H9 (cell line): ENCODE measurements at regions not wholly inside any gene's neighbourhood (a gene's known extent, or its start where the extent isn't known, plus 50 kb on each side); places are given as distances from the start of the nearest gene placed in this dataset.

ENCODE experiments used
- DNase-seq: peaks from one replicate; pipeline ENCODE4 v3.0.0-alpha.2; 2017
- H2AFZ ChIP-seq: one replicate; pipeline ENCODE4 v1.6.1; 2013; ENCODE audit warnings: mild to moderate bottlenecking, low read length, control low read depth, moderate library complexity
- H2AK5ac ChIP-seq: 2 replicates; pipeline ENCODE4 v1.6.1; 2013; ENCODE audit warnings: low read length, control low read depth, mixed read lengths; ENCODE audit not compliant: insufficient read length
- H2BK120ac ChIP-seq: one replicate; pipeline ENCODE4 v1.6.1; 2013; ENCODE audit warnings: low read depth, mild to moderate bottlenecking, low read length, control low read depth, inconsistent platforms; ENCODE audit not compliant: poor library complexity, severe bottlenecking
- H2BK12ac ChIP-seq: 2 replicates; pipeline ENCODE4 v1.6.1; 2013; ENCODE audit warnings: low read length, control low read depth, mixed read lengths, low read depth; ENCODE audit not compliant: insufficient read length
- H2BK15ac ChIP-seq: 2 replicates; pipeline ENCODE4 v1.6.1; 2013; ENCODE audit warnings: low read depth, low read length, control low read depth
- H2BK20ac ChIP-seq: one replicate; pipeline ENCODE4 v1.6.1; 2013; ENCODE audit warnings: low read depth, mild to moderate bottlenecking, low read length, control low read depth, inconsistent platforms; ENCODE audit not compliant: poor library complexity, severe bottlenecking
- H2BK5ac ChIP-seq: 2 replicates; pipeline ENCODE4 v1.6.1; 2013; ENCODE audit warnings: low read length, control low read depth, mixed read lengths; ENCODE audit not compliant: insufficient read length
- H3K14ac ChIP-seq: 2 replicates; pipeline ENCODE4 v1.6.1; 2013; ENCODE audit warnings: low read length, control low read depth; ENCODE audit not compliant: insufficient read depth
- H3K18ac ChIP-seq: 2 replicates; pipeline ENCODE4 v1.6.1; 2013; ENCODE audit warnings: low read depth, mild to moderate bottlenecking, mixed read lengths, low read length, control low read depth; ENCODE audit not compliant: insufficient read length
- H3K23ac ChIP-seq: 2 replicates; pipeline ENCODE4 v1.6.1; 2013; ENCODE audit warnings: low read length, control low read depth, mixed read lengths, low read depth; ENCODE audit not compliant: insufficient read length
- H3K23me2 ChIP-seq: 2 replicates; pipeline ENCODE4 v1.6.1; 2013; ENCODE audit warnings: low read depth, mild to moderate bottlenecking, mixed read lengths, low read length, control low read depth; ENCODE audit not compliant: insufficient read length, poor library complexity, severe bottlenecking
- H3K27ac ChIP-seq: 2 replicates; pipeline ENCODE4 v1.5.1; 2013; ENCODE audit warnings: low read length, control low read depth, mixed read lengths, low read depth; ENCODE audit not compliant: insufficient read length
- H3K27me3 ChIP-seq: 2 replicates; pipeline ENCODE4 v1.6.1; 2013; ENCODE audit warnings: low read length, control low read depth, inconsistent platforms; ENCODE audit not compliant: insufficient read depth
- H3K4ac ChIP-seq: 2 replicates; pipeline ENCODE4 v1.6.1; 2013; ENCODE audit warnings: low read depth, mild to moderate bottlenecking, control low read depth, inconsistent platforms, low read length, moderate library complexity
- H3K4me1 ChIP-seq: 2 replicates; pipeline ENCODE4 v1.6.1; 2013; ENCODE audit warnings: low read length, control low read depth, inconsistent platforms; ENCODE audit not compliant: insufficient read depth
- H3K4me2 ChIP-seq: 2 replicates; pipeline ENCODE4 v1.6.1; 2013; ENCODE audit warnings: low read length, control low read depth, mixed read lengths; ENCODE audit not compliant: insufficient read length, insufficient read depth
- H3K56ac ChIP-seq: 2 replicates; pipeline ENCODE4 v1.6.1; 2013; ENCODE audit warnings: low read depth, mild to moderate bottlenecking, mixed read lengths, low read length, control low read depth; ENCODE audit not compliant: insufficient read length
- H3K79me1 ChIP-seq: 2 replicates; pipeline ENCODE4 v1.6.1; 2013; ENCODE audit warnings: low read depth, mild to moderate bottlenecking, moderate library complexity, low read length, control low read depth, inconsistent platforms; ENCODE audit not compliant: insufficient read depth, poor library complexity, severe bottlenecking
- H3K79me2 ChIP-seq: 2 replicates; pipeline ENCODE4 v1.6.1; 2013; ENCODE audit warnings: low read length, control low read depth, inconsistent platforms; ENCODE audit not compliant: insufficient read depth
- H3K9ac ChIP-seq: 2 replicates; pipeline ENCODE4 v1.6.1; 2013; ENCODE audit warnings: low read length, control low read depth, mixed read lengths; ENCODE audit not compliant: insufficient read length; ENCODE audit errors: extremely low read depth
- H3K9me3 ChIP-seq: one replicate; pipeline ENCODE4 v1.6.1; 2013; ENCODE audit warnings: low read depth, low read length, inconsistent platforms; ENCODE audit not compliant: control insufficient read depth
- H3T11ph ChIP-seq: one replicate; pipeline ENCODE4 v1.6.1; 2013; ENCODE audit warnings: mild to moderate bottlenecking, low read length, control low read depth, inconsistent platforms
- H4K20me1 ChIP-seq: one replicate; pipeline ENCODE4 v1.6.1; 2013; ENCODE audit not compliant: control insufficient read depth, insufficient read length, insufficient read depth
- H4K5ac ChIP-seq: 2 replicates; pipeline ENCODE4 v1.6.1; 2013; ENCODE audit warnings: low read depth, mild to moderate bottlenecking, mixed read lengths, low read length, control low read depth; ENCODE audit not compliant: insufficient read length
- H4K8ac ChIP-seq: replicated peaks from 2 replicates; pipeline ENCODE4 v1.6.1; 2013; ENCODE audit warnings: low read length, control low read depth, mixed read lengths, low read depth; ENCODE audit not compliant: insufficient read length
- H4K91ac ChIP-seq: 2 replicates; pipeline ENCODE4 v1.6.1; 2013; ENCODE audit warnings: low read depth, mild to moderate bottlenecking, moderate library complexity, mixed read lengths, low read length, control low read depth; ENCODE audit not compliant: insufficient read length
- H3K27ac Mint-ChIP-seq, 3 experiments: 2 replicates in 2 of 3; 3 replicates in 1 of 3; pipeline ENCODE4 v1.8.0; 2020 to 2021; ENCODE audit warnings: mixed read lengths in 3 of 3, mild to moderate bottlenecking in 1 of 3, moderate library complexity in 1 of 3
- H3K27me3 Mint-ChIP-seq: 2 replicates; pipeline ENCODE4 v1.8.0; 2021; ENCODE audit warnings: low read depth, mild to moderate bottlenecking, moderate library complexity, mixed read lengths
- H3K36me3 Mint-ChIP-seq, 3 experiments: 2 replicates in 2 of 3; 3 replicates in 1 of 3; pipeline ENCODE4 v1.8.0; 2020 to 2021; ENCODE audit warnings: low read depth in 3 of 3, mixed read lengths in 3 of 3; ENCODE audit not compliant: insufficient read depth in 1 of 3
- H3K4me1 Mint-ChIP-seq, 2 experiments: 2 replicates each; pipeline ENCODE4 v1.8.0; 2020; ENCODE audit warnings: mixed read lengths in 2 of 2
- H3K4me3 Mint-ChIP-seq, 2 experiments: 2 replicates in 1 of 2; 3 replicates in 1 of 2; pipeline ENCODE4 v1.8.0; 2020 to 2021; ENCODE audit warnings: mild to moderate bottlenecking in 2 of 2, mixed read lengths in 2 of 2, moderate library complexity in 1 of 2
- H3K9me3 Mint-ChIP-seq, 2 experiments: 2 replicates in 1 of 2; 3 replicates in 1 of 2; pipeline ENCODE4 v1.8.0; 2020; ENCODE audit warnings: mild to moderate bottlenecking in 2 of 2, mixed read lengths in 2 of 2, moderate library complexity in 1 of 2
- CTCF ChIP-seq: fragments of 200-600 bp; sonication (generic); conservative IDR thresholded peaks from 3 replicates; pipeline ENCODE4 v1.8.0; 2021; ENCODE audit warnings: antibody characterized with exemption, mild to moderate bottlenecking
- WGBS: extraction: QIAGEN DNeasy Blood & Tissue Kit; methylation state at CpG from one replicate; pipeline ENCODE4 v1.1.7; 2013; ENCODE audit warnings: missing lambda C conversion rate, low lambda C conversion rate, mixed read lengths; ENCODE audit not compliant: insufficient read length; ENCODE audit errors: extremely low coverage; 5-methylcytosine and 5-hydroxymethylcytosine counted together

GRCh38 chr14:38404100-38404541 lies 148.2 kb upstream of the CLEC14A start:
- no peak overlapping the region for H3K18ac ChIP-seq
- no peak overlapping the region for H3K14ac ChIP-seq
- H3K23me2 ChIP-seq: no peaks in the 10 kb centered on the region
- no peaks in the 10 kb centered on the region for H3K27me3 ChIP-seq
- no peak overlapping the region for H3K56ac ChIP-seq
- no peak overlapping the region for H2AK5ac ChIP-seq
- no peak overlapping the region for H2AFZ ChIP-seq
- H3K79me1 ChIP-seq: no peaks in the 10 kb centered on the region
- no peak overlapping the region for H2BK12ac ChIP-seq
- DNase-seq: no peak
- H3K79me2 ChIP-seq: no peaks in the 10 kb centered on the region
- H4K8ac ChIP-seq: no peak overlapping the region
- no peak overlapping the region for H3K27ac ChIP-seq
- no CpG with 5 or more reads among the region's 1 CpG for WGBS
- peaks cover 0 to 13% of the 10 kb centered on the region in 2 experiments; a peak in 3 of 4 replicates for H3K4me1 Mint-ChIP-seq
- no peaks in the 10 kb centered on the region for H3K36me3 Mint-ChIP-seq
- H3K4ac ChIP-seq: no peak overlapping the region
- H2BK15ac ChIP-seq: no peak overlapping the region
- no peak overlapping the region for H3K4me2 ChIP-seq
- no peaks in the 10 kb centered on the region for H3K9me3 Mint-ChIP-seq
- no peak overlapping the region for H3K23ac ChIP-seq
- no peak overlapping the region for H2BK5ac ChIP-seq
- no peak overlapping the region for H4K91ac ChIP-seq
- no peak overlapping the region for H2BK120ac ChIP-seq
- H2BK20ac ChIP-seq: no peak overlapping the region
- no peak overlapping the region for H3K9ac ChIP-seq
- TF ChIP-seq CTCF: no peak
- H3K27ac Mint-ChIP-seq: no peak overlapping the region
- no peaks in the 10 kb centered on the region for H3K4me1 ChIP-seq
- H4K20me1 ChIP-seq: no peaks in the 10 kb centered on the region
- no peaks in the 10 kb centered on the region for H3K27me3 Mint-ChIP-seq
- no peak overlapping the region for H4K5ac ChIP-seq
- H3T11ph ChIP-seq: no peak overlapping the region
- no peak overlapping the region for H3K4me3 Mint-ChIP-seq
- no peaks in the 10 kb centered on the region for H3K9me3 ChIP-seq
